Caco-2 (cell line): ENCODE measurements at regions not wholly inside any gene's neighbourhood (a gene's known extent, or its start where the extent isn't known, plus 50 kb on each side); places are given as distances from the start of the nearest gene placed in this dataset.

Experiments
- BruUV-seq: library from RNA; stranded (reverse); fragments of 400-500 nt; replicated peaks from 2 replicates; lab custom pipeline; 2021; lab: Mats Ljungman, UMichigan
- CTCF ChIA-PET: fragments of 300-600 bp; sonication (Branson Sonifier 250); formaldehyde crosslinking; loops from one replicate; lab custom pipeline; 2022; ENCODE audit warnings: antibody characterized with exemption; lab: Charles Lee
- POLR2A ChIA-PET: fragments of 300-600 bp; sonication (Branson Sonifier 250); formaldehyde crosslinking; loops from one replicate; lab custom pipeline; 2022; ENCODE audit warnings: antibody characterized with exemption; lab: Charles Lee
- DNase-seq, 2 experiments: peaks; one replicate each; pipeline versions ENCODE4 v3.0.0 to v3.0.0-alpha.2; 2020 to 2022
- H3K27me3 ChIP-seq: replicated peaks from 2 replicates; pipeline ENCODE4 v1.6.0; 2011; ENCODE audit warnings: low read length; ENCODE audit not compliant: control insufficient read depth, insufficient read depth
- H3K36me3 ChIP-seq: 2 replicates; pipeline ENCODE4 v1.5.1; 2011; ENCODE audit warnings: low read length; ENCODE audit not compliant: control insufficient read depth, insufficient read depth
- H3K4me1 ChIP-seq: fragments of 250-450 bp; sonication (Bioruptor Pico); 2 replicates; pipeline ENCODE4 v1.5.1; 2020; ENCODE audit warnings: mild to moderate bottlenecking
- H3K4me3 ChIP-seq: 2 replicates; pipeline ENCODE4 v1.5.1; 2011; ENCODE audit warnings: low read depth, mild to moderate bottlenecking, control low read depth, low read length
- H3K9me3 ChIP-seq: fragments of 250-450 bp; sonication (Bioruptor Pico); 2 replicates; pipeline ENCODE4 v1.5.1; 2020; ENCODE audit warnings: mild to moderate bottlenecking, moderate library complexity
- H3K27ac Mint-ChIP-seq: one replicate; pipeline ENCODE4 v1.8.0; 2022; ENCODE audit warnings: mixed read lengths; ENCODE audit not compliant: unreplicated experiment
- H3K27me3 Mint-ChIP-seq: one replicate; pipeline ENCODE4 v1.8.0; 2022; ENCODE audit warnings: mixed read lengths; ENCODE audit not compliant: insufficient read depth, unreplicated experiment
- H3K36me3 Mint-ChIP-seq: one replicate; pipeline ENCODE4 v1.8.0; 2022; ENCODE audit warnings: mild to moderate bottlenecking, mixed read lengths; ENCODE audit not compliant: insufficient read depth, unreplicated experiment
- H3K4me1 Mint-ChIP-seq: one replicate; pipeline ENCODE4 v1.8.0; 2022; ENCODE audit warnings: low read depth, mixed read lengths; ENCODE audit not compliant: unreplicated experiment
- H3K4me3 Mint-ChIP-seq: one replicate; pipeline ENCODE4 v1.8.0; 2022; ENCODE audit warnings: mild to moderate bottlenecking, moderate library complexity, mixed read lengths; ENCODE audit not compliant: unreplicated experiment
- H3K9me3 Mint-ChIP-seq: one replicate; pipeline ENCODE4 v1.8.0; 2022; ENCODE audit warnings: mixed read lengths; ENCODE audit not compliant: unreplicated experiment
- intact Hi-C: fragments of 100-400 bp; cut with micrococcal nuclease; formaldehyde crosslinking; loops from one replicate; pipeline ENCODE4 v1.10.0; 2022; ENCODE audit not compliant: unreplicated experiment
- TF ChIP-seq, protein P1 (sequence below), 2 experiments: fragments of 200-600 bp in 1 of 2; IDR thresholded peaks; 1 replicate in 1 of 2; 2 replicates in 1 of 2; pipeline versions ENCODE4 v1.5.1 to v1.8.0; 2011 to 2022; ENCODE audit warnings: antibody characterized with exemption in 1 of 2, control low read depth in 1 of 2, inconsistent platforms in 1 of 2, low read depth in 1 of 2, low read length in 1 of 2, mild to moderate bottlenecking in 1 of 2, moderate library complexity in 1 of 2; ENCODE audit not compliant: insufficient read depth in 1 of 2, severe bottlenecking in 1 of 2, unreplicated experiment in 1 of 2

DNA sequence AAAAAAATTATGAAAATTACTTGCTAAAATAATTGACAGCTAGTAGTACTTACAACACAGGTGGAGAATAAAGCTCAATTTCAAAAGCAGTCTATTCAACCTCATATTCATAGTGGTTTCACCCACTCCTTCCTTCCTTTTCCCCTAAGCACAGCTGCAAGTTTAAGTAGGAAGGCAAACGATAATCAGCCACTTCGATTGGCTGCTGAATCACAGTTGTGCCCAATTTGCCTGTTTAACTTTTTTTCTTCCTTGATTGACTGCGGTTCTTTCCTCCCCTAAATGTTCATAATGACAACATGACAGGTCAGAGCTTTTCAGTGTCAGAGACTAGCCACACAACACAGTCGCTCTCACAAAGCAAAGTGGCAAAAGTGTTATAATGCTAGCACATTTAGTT lies 468.0 kb upstream of the GBE1 start:
- Mint-ChIP-seq H3K9me3 (no peaks in the 10 kb centered on the region), H3K27me3 (no peaks in the 10 kb centered on the region), H3K36me3 (no peaks in the 10 kb centered on the region), H3K27ac (no peak overlapping the region), H3K4me3 (no peak overlapping the region), H3K4me1 (no peaks in the 10 kb centered on the region)
- BruUV-seq = no TSS peak
- CTCF ChIA-PET = no interaction called here
- DNase-seq = no peak
- Histone ChIP-seq H3K36me3 (no peaks in the 10 kb centered on the region), H3K9me3 (no peaks in the 10 kb centered on the region), H3K4me1 (no peaks in the 10 kb centered on the region), H3K4me3 (no peak overlapping the region), H3K27me3 (no peaks in the 10 kb centered on the region)
- TF ChIP-seq, protein P1, sequence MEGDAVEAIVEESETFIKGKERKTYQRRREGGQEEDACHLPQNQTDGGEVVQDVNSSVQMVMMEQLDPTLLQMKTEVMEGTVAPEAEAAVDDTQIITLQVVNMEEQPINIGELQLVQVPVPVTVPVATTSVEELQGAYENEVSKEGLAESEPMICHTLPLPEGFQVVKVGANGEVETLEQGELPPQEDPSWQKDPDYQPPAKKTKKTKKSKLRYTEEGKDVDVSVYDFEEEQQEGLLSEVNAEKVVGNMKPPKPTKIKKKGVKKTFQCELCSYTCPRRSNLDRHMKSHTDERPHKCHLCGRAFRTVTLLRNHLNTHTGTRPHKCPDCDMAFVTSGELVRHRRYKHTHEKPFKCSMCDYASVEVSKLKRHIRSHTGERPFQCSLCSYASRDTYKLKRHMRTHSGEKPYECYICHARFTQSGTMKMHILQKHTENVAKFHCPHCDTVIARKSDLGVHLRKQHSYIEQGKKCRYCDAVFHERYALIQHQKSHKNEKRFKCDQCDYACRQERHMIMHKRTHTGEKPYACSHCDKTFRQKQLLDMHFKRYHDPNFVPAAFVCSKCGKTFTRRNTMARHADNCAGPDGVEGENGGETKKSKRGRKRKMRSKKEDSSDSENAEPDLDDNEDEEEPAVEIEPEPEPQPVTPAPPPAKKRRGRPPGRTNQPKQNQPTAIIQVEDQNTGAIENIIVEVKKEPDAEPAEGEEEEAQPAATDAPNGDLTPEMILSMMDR (IDR thresholded peaks at IDR 0.05; ENCODE audit: insufficient read depth in 1 of 2, low read depth in 1 of 2, low read length in 1 of 2, severe bottlenecking in 1 of 2, unreplicated experiment in 1 of 2) = no peak
- intact Hi-C loops = no loop called here
- POLR2A ChIA-PET = no interaction called here

GRCh38 chr3:82224661-82225060 lies 463.2 kb upstream of the GBE1 start:
- no peaks in the 10 kb centered on the region for H3K27me3 ChIP-seq
- DNase-seq = no peak
- Mint-ChIP-seq H3K27ac (no peak overlapping the region), H3K36me3 (no peaks in the 10 kb centered on the region), H3K4me3 (no peak overlapping the region), H3K4me1 (no peaks in the 10 kb centered on the region), H3K9me3 (no peaks in the 10 kb centered on the region), H3K27me3 (no peaks in the 10 kb centered on the region)
- TF ChIP-seq, protein P1 (IDR thresholded peaks at IDR 0.05; ENCODE audit: insufficient read depth in 1 of 2, low read depth in 1 of 2, low read length in 1 of 2, severe bottlenecking in 1 of 2, unreplicated experiment in 1 of 2) = no peak
- CTCF ChIA-PET = no interaction called here
- H3K9me3 ChIP-seq = no peaks in the 10 kb centered on the region
- POLR2A ChIA-PET = no interaction called here
- BruUV-seq = no TSS peak
- intact Hi-C loops = no loop called here
- no peak overlapping the region for H3K4me3 ChIP-seq
- H3K36me3 ChIP-seq = no peaks in the 10 kb centered on the region
- no peaks in the 10 kb centered on the region for H3K4me1 ChIP-seq

GRCh38 chr3:82222401-82222800 lies 461.0 kb upstream of the GBE1 start:
- TF ChIP-seq, protein P1 (IDR thresholded peaks at IDR 0.05; ENCODE audit: insufficient read depth in 1 of 2, low read depth in 1 of 2, low read length in 1 of 2, severe bottlenecking in 1 of 2, unreplicated experiment in 1 of 2) = no peak
- Mint-ChIP-seq H3K4me1 (no peaks in the 10 kb centered on the region), H3K36me3 (no peaks in the 10 kb centered on the region), H3K9me3 (no peaks in the 10 kb centered on the region), H3K4me3 (no peak overlapping the region), H3K27ac (no peak overlapping the region), H3K27me3 (no peaks in the 10 kb centered on the region)
- Histone ChIP-seq H3K9me3 (no peaks in the 10 kb centered on the region), H3K27me3 (no peaks in the 10 kb centered on the region), H3K36me3 (no peaks in the 10 kb centered on the region), H3K4me1 (no peaks in the 10 kb centered on the region), H3K4me3 (no peak overlapping the region)
- CTCF ChIA-PET = no interaction called here
- POLR2A ChIA-PET = no interaction called here
- DNase-seq = no peak
- no TSS peak for BruUV-seq
- intact Hi-C loops = no loop called here
